Activated CD8-positive, alpha-beta memory T cell treated with anti-CD3 and anti-CD28 coated beads, Interleukin-2, amount 10 ng/mL, durations not matched to agents 7 days and 5 days (primary cell): ENCODE measurements at regions not wholly inside any gene's neighbourhood (a gene's known extent, or its start where the extent isn't known, plus 50 kb on each side); places are given as distances from the start of the nearest gene placed in this dataset.

ENCODE experiments used
- ATAC-seq: fragments of 150-1000 bp; cut with Tn5 transposase; one replicate; pipeline ENCODE4 v1.10.0; 2021; ENCODE audit warnings: moderate library complexity
- CTCF ChIA-PET: fragments of 350-600 bp; sonication (Branson Sonifier 250); formaldehyde crosslinking; loops from one replicate; lab custom pipeline; 2021; ENCODE audit warnings: antibody characterized with exemption; lab: Charles Lee
- DNase-seq: peaks from one replicate; pipeline ENCODE4 v3.0.0-alpha.2; 2020
- H3K27ac Mint-ChIP-seq: one replicate; pipeline ENCODE4 v1.8.0; 2021; ENCODE audit warnings: mild to moderate bottlenecking, mixed read lengths
- H3K27me3 Mint-ChIP-seq: one replicate; pipeline ENCODE4 v1.8.0; 2021; ENCODE audit warnings: mixed read lengths
- H3K36me3 Mint-ChIP-seq: one replicate; pipeline ENCODE4 v1.8.0; 2021; ENCODE audit warnings: mild to moderate bottlenecking, mixed read lengths
- H3K4me1 Mint-ChIP-seq: one replicate; pipeline ENCODE4 v1.8.0; 2021; ENCODE audit warnings: mixed read lengths
- H3K4me3 Mint-ChIP-seq: one replicate; pipeline ENCODE4 v1.8.0; 2021; ENCODE audit warnings: mild to moderate bottlenecking, moderate library complexity, mixed read lengths
- H3K9me3 Mint-ChIP-seq: one replicate; pipeline ENCODE4 v1.8.0; 2022; ENCODE audit warnings: low read depth, mixed read lengths

GRCh38 chr10:60570272-60570865 lies 180.7 kb upstream of the ANK3 start:
- Mint-ChIP-seq H3K27me3 (peaks cover 10% of the 10 kb centered on the region), H3K4me3 (peak overlapping the region; percentile 39), H3K9me3 (peaks cover 3% of the 10 kb centered on the region), H3K4me1 (peaks cover 28% of the 10 kb centered on the region), H3K27ac (no peak overlapping the region), H3K36me3 (peaks cover 7% of the 10 kb centered on the region)
- DNase-seq (no peak), ATAC-seq (no peak)
- CTCF ChIA-PET, result no interaction called here

DNA sequence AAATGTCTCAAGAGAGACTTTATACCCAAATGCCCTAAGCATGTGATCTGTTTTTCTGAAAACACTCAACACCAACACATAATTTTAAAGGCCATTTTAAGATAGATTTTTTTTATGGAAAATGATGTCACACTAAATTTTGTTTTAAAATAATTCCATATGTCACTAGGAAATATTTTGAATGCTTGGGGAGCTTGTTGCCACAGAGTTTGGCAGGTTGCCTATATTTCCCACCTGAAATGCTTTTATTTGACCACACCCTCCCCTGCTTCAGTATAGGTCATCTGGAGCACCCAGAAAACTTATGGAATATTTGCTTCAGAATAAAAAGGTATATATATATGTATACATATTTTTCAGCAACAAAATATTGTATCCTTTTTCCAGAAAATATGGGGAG lies 180.0 kb upstream of the ANK3 start:
- DNase-seq (no peak), ATAC-seq (no peak)
- Mint-ChIP-seq H3K36me3 (peaks cover 7% of the 10 kb centered on the region), H3K27me3 (peaks cover 10% of the 10 kb centered on the region), H3K9me3 (peaks cover 3% of the 10 kb centered on the region), H3K4me1 (peaks cover 27% of the 10 kb centered on the region), H3K4me3 (no peak overlapping the region), H3K27ac (no peak overlapping the region)
- CTCF ChIA-PET, result no interaction called here

GRCh38 chr10:60566096-60566495 lies 176.4 kb upstream of the ANK3 start:
- CTCF ChIA-PET, result no interaction called here
- H3K9me3 Mint-ChIP-seq, result peaks cover 3% of the 10 kb centered on the region
- peaks cover 7% of the 10 kb centered on the region for H3K36me3 Mint-ChIP-seq
- ATAC-seq (peak; percentile 42), DNase-seq (no peak)
- H3K4me3 Mint-ChIP-seq, result no peak overlapping the region
- no peaks in the 10 kb centered on the region for H3K27me3 Mint-ChIP-seq
- H3K27ac Mint-ChIP-seq, result no peak overlapping the region
- H3K4me1 Mint-ChIP-seq, result peaks cover 18% of the 10 kb centered on the region

DNA sequence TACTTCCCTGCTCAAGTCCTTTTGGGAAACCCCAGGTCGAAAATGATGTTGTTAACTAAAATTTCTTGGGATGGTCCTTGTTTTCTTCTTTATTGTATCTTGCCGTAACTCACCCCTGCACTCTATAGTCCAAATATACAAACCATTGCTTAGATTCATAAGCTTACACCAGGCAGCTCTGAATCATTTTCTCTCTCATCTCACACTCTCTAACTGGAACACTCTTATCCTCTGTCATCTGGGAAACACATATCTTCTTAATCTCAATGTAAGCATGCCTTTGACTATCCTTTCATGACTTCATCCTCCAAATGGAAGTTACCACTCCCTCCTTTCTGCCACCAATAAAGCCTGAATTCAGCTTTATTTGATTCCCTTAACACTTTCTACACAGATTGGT lies 175.8 kb upstream of the ANK3 start:
- no peaks in the 10 kb centered on the region for H3K27me3 Mint-ChIP-seq
- CTCF ChIA-PET, result no interaction called here
- no peak for ATAC-seq
- no peak overlapping the region for H3K4me3 Mint-ChIP-seq
- no peak overlapping the region for H3K27ac Mint-ChIP-seq
- no peak for DNase-seq
- peaks cover 18% of the 10 kb centered on the region for H3K4me1 Mint-ChIP-seq
- H3K9me3 Mint-ChIP-seq, result peaks cover 3% of the 10 kb centered on the region
- H3K36me3 Mint-ChIP-seq, result peaks cover 7% of the 10 kb centered on the region

DNA sequence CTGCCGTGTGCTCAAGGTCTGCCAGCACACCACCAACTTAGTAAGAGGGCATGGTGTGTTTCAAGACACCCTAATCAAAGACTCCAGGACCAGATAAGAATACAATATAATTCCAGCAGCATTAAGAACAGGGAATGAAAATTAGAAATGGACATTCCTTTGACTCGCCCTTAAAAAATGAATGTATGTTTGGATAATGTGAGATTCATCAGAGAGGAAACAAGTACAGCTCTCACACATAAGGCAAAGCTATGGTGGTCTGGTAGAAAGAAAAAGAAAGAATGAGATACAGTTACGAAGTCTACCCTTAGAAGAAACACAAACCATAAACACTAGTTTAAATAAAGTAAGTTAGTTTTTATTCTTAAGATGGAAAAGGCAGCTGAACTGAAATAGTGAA lies 174.8 kb upstream of the ANK3 start:
- peaks cover 3% of the 10 kb centered on the region for H3K9me3 Mint-ChIP-seq
- no peak for ATAC-seq
- H3K36me3 Mint-ChIP-seq, result peaks cover 7% of the 10 kb centered on the region
- CTCF ChIA-PET, result no interaction called here
- H3K4me3 Mint-ChIP-seq, result no peak overlapping the region
- DNase-seq, result no peak
- H3K27ac Mint-ChIP-seq, result no peak overlapping the region
- no peaks in the 10 kb centered on the region for H3K27me3 Mint-ChIP-seq
- peaks cover 18% of the 10 kb centered on the region for H3K4me1 Mint-ChIP-seq

DNA sequence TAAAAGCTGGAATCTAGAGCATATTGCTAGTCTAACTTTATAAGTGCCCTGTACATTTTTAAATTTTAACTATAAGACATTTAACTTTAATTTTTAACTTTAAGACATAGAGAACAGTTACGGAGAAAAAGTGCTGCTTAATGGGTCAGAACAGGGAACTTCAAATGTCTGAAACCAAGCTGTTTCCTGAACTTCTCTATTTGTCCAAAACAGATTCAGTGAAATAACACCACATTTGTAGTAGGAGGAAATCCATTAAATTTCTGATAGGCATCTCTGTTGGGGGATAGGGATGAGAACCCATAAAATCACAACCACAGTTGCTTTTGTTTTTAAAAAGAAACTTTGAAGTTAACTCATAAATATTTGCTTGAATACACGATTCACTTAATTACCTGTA lies 170.8 kb upstream of the ANK3 start:
- ATAC-seq (no peak), DNase-seq (no peak)
- peaks cover 2% of the 10 kb centered on the region for H3K36me3 Mint-ChIP-seq
- H3K9me3 Mint-ChIP-seq, result no peaks in the 10 kb centered on the region
- CTCF ChIA-PET, result no interaction called here
- H3K4me3 Mint-ChIP-seq, result no peak overlapping the region
- peaks cover 2% of the 10 kb centered on the region for H3K4me1 Mint-ChIP-seq
- H3K27me3 Mint-ChIP-seq, result no peaks in the 10 kb centered on the region
- H3K27ac Mint-ChIP-seq, result no peak overlapping the region

GRCh38 chr10:60555700-60556099 lies 166.0 kb upstream of the ANK3 start:
- Mint-ChIP-seq H3K4me3 (no peak overlapping the region), H3K36me3 (peaks cover 1% of the 10 kb centered on the region), H3K27me3 (no peaks in the 10 kb centered on the region), H3K4me1 (no peaks in the 10 kb centered on the region), H3K9me3 (peaks cover 3% of the 10 kb centered on the region), H3K27ac (no peak overlapping the region)
- DNase-seq (no peak), ATAC-seq (no peak)
- CTCF ChIA-PET, result no interaction called here

DNA sequence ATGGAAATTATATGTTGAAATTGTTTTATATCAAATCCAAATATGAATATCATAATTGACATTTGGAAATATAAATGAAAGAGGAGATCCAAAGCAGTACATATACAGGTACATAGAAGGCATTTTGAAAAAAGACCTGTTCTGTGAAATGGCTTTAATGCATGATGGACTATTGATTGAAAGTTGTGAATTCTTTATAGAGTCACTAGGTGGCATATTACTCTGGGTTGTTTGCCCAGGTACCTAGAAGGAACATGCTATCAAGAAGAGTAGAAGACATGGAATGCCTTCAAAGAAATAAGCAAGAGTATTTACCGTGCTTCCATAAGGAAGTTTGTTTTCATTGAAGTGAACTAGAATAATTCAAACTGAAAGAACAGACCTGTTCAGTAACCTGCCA lies 160.0 kb upstream of the ANK3 start:
- H3K27ac Mint-ChIP-seq, result no peak overlapping the region
- peaks cover 3% of the 10 kb centered on the region for H3K9me3 Mint-ChIP-seq
- no peak overlapping the region for H3K4me3 Mint-ChIP-seq
- no peak for DNase-seq
- CTCF ChIA-PET, result no interaction called here
- no peak for ATAC-seq
- no peaks in the 10 kb centered on the region for H3K4me1 Mint-ChIP-seq
- H3K36me3 Mint-ChIP-seq, result no peaks in the 10 kb centered on the region
- H3K27me3 Mint-ChIP-seq, result no peaks in the 10 kb centered on the region

DNA sequence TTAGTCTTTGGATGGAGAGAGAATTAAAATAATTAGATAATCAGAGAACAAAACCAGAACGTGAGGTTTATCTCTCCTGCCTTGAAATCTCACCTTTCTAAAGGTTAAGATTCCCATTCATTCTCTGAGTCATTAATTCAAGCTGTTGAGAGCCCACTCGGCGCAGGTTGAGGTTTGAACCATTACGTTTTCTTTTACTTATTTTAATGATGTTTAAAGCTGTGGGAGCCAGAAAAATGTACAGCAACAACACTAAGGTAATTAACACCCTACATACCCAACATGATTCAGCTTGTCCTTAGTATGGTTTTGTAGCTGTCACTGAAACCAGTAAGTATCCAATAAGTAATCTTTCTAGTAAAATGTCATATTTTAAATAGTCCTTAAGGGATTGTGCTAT lies 153.0 kb upstream of the ANK3 start:
- Mint-ChIP-seq H3K4me1 (no peaks in the 10 kb centered on the region), H3K27me3 (no peaks in the 10 kb centered on the region), H3K36me3 (no peaks in the 10 kb centered on the region), H3K9me3 (no peaks in the 10 kb centered on the region), H3K4me3 (no peak overlapping the region), H3K27ac (no peak overlapping the region)
- ATAC-seq (no peak), DNase-seq (no peak)
- CTCF ChIA-PET, result no interaction called here

- Mint-ChIP-seq H3K4me1 (peaks cover 2% of the 10 kb centered on the region), H3K27ac (no peak overlapping the region), H3K36me3 (no peaks in the 10 kb centered on the region), H3K4me3 (no peak overlapping the region), H3K27me3 (no peaks in the 10 kb centered on the region), H3K9me3 (no peaks in the 10 kb centered on the region)
- no peak for DNase-seq
- ATAC-seq, result no peak
- CTCF ChIA-PET, result no interaction called here
These were observed 151.8 kb upstream of the ANK3 start for GRCh38 chr10:60541451-60541850.

DNA sequence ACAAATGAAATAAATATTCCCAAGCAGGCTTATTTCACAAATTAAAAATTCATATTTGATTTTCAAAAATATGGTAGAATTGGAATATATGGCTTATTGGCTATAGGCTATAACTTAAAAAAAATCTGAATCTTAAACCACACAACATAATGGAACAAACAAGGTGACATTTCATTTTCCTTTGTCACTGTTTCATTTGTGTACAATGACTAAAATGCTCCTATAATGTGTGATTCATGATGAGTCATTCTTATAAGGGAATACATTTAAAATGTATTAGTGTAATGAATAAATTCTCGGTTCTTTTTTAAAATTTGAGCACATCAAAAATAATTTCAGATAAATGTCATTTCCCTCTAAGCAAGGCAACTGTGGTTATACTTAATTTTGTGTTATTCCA lies 148.0 kb upstream of the ANK3 start:
- Mint-ChIP-seq H3K4me3 (no peak overlapping the region), H3K4me1 (peaks cover 4% of the 10 kb centered on the region), H3K9me3 (no peaks in the 10 kb centered on the region), H3K36me3 (no peaks in the 10 kb centered on the region), H3K27me3 (no peaks in the 10 kb centered on the region), H3K27ac (no peak overlapping the region)
- DNase-seq, result no peak
- ATAC-seq, result no peak
- CTCF ChIA-PET, result no interaction called here

- DNase-seq, result no peak
- no peak for ATAC-seq
- Mint-ChIP-seq H3K9me3 (no peaks in the 10 kb centered on the region), H3K27me3 (no peaks in the 10 kb centered on the region), H3K36me3 (no peaks in the 10 kb centered on the region), H3K4me3 (no peak overlapping the region), H3K27ac (peak overlapping the region; percentile 33), H3K4me1 (peaks cover 4% of the 10 kb centered on the region)
- CTCF ChIA-PET, result no interaction called here
These were observed 146.9 kb upstream of the ANK3 start for GRCh38 chr10:60536529-60537114.

GRCh38 chr10:60535427-60535826 lies 145.8 kb upstream of the ANK3 start:
- Mint-ChIP-seq H3K27ac (no peak overlapping the region), H3K4me3 (no peak overlapping the region), H3K4me1 (peaks cover 4% of the 10 kb centered on the region), H3K9me3 (no peaks in the 10 kb centered on the region), H3K27me3 (no peaks in the 10 kb centered on the region), H3K36me3 (no peaks in the 10 kb centered on the region)
- CTCF ChIA-PET, result no interaction called here
- no peak for DNase-seq
- no peak for ATAC-seq

- no peak for ATAC-seq
These were observed 145.2 kb upstream of the ANK3 start for GRCh38 chr10:60534761-60535389.

More at GRCh38 chr10:60534761-60535389, 145.2 kb upstream of the ANK3 start:
- Mint-ChIP-seq H3K4me3 (no peak overlapping the region), H3K27ac (no peak overlapping the region), H3K4me1 (peaks cover 4% of the 10 kb centered on the region), H3K27me3 (no peaks in the 10 kb centered on the region), H3K36me3 (no peaks in the 10 kb centered on the region), H3K9me3 (no peaks in the 10 kb centered on the region)
- CTCF ChIA-PET, result no interaction called here
- DNase-seq, result no peak
